ENCODE measurements at regions not wholly inside any gene's neighbourhood (a gene's known extent, or its start where the extent isn't known, plus 50 kb on each side); places are given as distances from the start of the nearest gene placed in this dataset.

GRCh38 chr1:118791094-118791691 is 196.9 kb downstream of the TBX15 start:
- Histone ChIP-seq H3K4me1 (ENCODE audit: control insufficient read depth, insufficient read depth, low read length) (no peaks in the 10 kb centered on the region), H2BK20ac (ENCODE audit: low read depth, low read length) (no peak overlapping the region), H3K9me3 (ENCODE audit: control insufficient read depth, insufficient read depth, low read length) (no peaks in the 10 kb centered on the region; the same call in 1 of the 2 replicates), H3K27me3 (ENCODE audit: control insufficient read depth, insufficient read depth, low read length) (no peaks in the 10 kb centered on the region), H3K9me1 (ENCODE audit: insufficient read depth, low read length) (no peaks in the 10 kb centered on the region), H3K79me1 (ENCODE audit: low read depth in 1 of 2, low read length in 2 of 2) (no peaks in the 10 kb centered on the region), H3K4ac (ENCODE audit: low read depth, low read length) (no peak overlapping the region), H4K5ac (ENCODE audit: low read depth, low read length) (no peak overlapping the region), H3K36me3 (ENCODE audit: control insufficient read depth, insufficient read depth, low read length) (no peaks in the 10 kb centered on the region), H3K14ac (replicated peaks; ENCODE audit: low read depth, low read length) (no peak overlapping the region), H2BK15ac (ENCODE audit: low read depth, low read length) (no peak overlapping the region), H4K20me1 (ENCODE audit: insufficient read depth, low read length) (no peaks in the 10 kb centered on the region), H4K8ac (ENCODE audit: low read depth in 2 of 2, low read length in 2 of 2) (no peak overlapping the region), H3K27ac (ENCODE audit: insufficient read depth, low read length) (no peak overlapping the region), H3K4me3 (ENCODE audit: insufficient read depth, low read depth, low read length) (no peak overlapping the region), H2BK5ac (ENCODE audit: low read depth, low read length, poor library complexity, severe bottlenecking) (no peak overlapping the region), H3K23ac (ENCODE audit: low read depth, low read length) (no peak overlapping the region), H2AK9ac (replicated peaks; ENCODE audit: low read depth, low read length, poor library complexity) (no peak overlapping the region), H3K56ac (ENCODE audit: extremely low read depth, insufficient read depth, low read length) (no peak overlapping the region), H2AFZ (replicated peaks; ENCODE audit: low read length, poor library complexity) (no peak overlapping the region), H3K9ac (ENCODE audit: low read depth, low read length) (no peak overlapping the region), H4K91ac (ENCODE audit: insufficient read depth, low read depth, low read length) (no peak overlapping the region), H2AK5ac (ENCODE audit: low read depth, low read length) (no peak overlapping the region), H3K4me2 (ENCODE audit: low read depth, low read length) (no peak overlapping the region), H3K18ac (ENCODE audit: low read depth, low read length) (no peak overlapping the region), H2BK120ac (ENCODE audit: low read depth, low read length) (no peak overlapping the region)
- dilution Hi-C loops (cut with HindIII; ENCODE audit: low sequenced_read_pairs, unreplicated experiment), result no loop called here
- no TSS peak for BruUV-seq (replicated peaks)
- WGBS, 2 experiments (ENCODE audit: extremely low coverage in 2 of 2, insufficient read length in 1 of 2), result no CpG with 5 or more reads among the region's 2 CpGs
- intact Hi-C loops (cut with micrococcal nuclease), result no loop called here
- ATAC-seq (ENCODE audit: low read depth), result no peak
- TF ChIP-seq NFE2L2 (IDR thresholded peaks at IDR 0.05; ENCODE audit: low read depth, low read length) (no peak), USF2 (IDR thresholded peaks at IDR 0.05; ENCODE audit: low read depth, low read length) (no peak), SMC3 (IDR thresholded peaks at IDR 0.05; ENCODE audit: low read depth, low read length) (no peak), RCOR1 (IDR thresholded peaks at IDR 0.05; ENCODE audit: insufficient replicate concordance, low read length) (no peak), MAZ (IDR thresholded peaks at IDR 0.05; ENCODE audit: borderline replicate concordance, low read depth, low read length) (no peak), CTCF (conservative IDR thresholded peaks at IDR 0.05; ENCODE audit: low read depth, low read length) (no peak), CHD1 (IDR thresholded peaks at IDR 0.05; ENCODE audit: low read depth, low read length) (no peak), POLR2A (IDR thresholded peaks at IDR 0.05; ENCODE audit: low read depth, low read length) (no peak), FOS (IDR thresholded peaks at IDR 0.05; ENCODE audit: low read depth, low read length) (no peak), MXI1 (IDR thresholded peaks at IDR 0.05; ENCODE audit: borderline replicate concordance, low read depth, low read length) (no peak), BHLHE40 (IDR thresholded peaks at IDR 0.05; ENCODE audit: low read depth, low read length) (no peak), CEBPB (IDR thresholded peaks at IDR 0.05; ENCODE audit: low read depth, low read length) (no peak), RAD21 (IDR thresholded peaks at IDR 0.05; ENCODE audit: low read length) (no peak), ELK1 (IDR thresholded peaks at IDR 0.05; ENCODE audit: borderline replicate concordance, low read depth, low read length) (no peak), RFX5 (IDR thresholded peaks at IDR 0.05; ENCODE audit: low read depth, low read length) (no peak), MAFK (IDR thresholded peaks at IDR 0.05; ENCODE audit: low read depth, low read length) (no peak)
- ChIA-PET CTCF (no interaction called here), POLR2A (ENCODE audit: unreplicated experiment) (no interaction called here)
- no peak for DNase-seq
- in situ Hi-C loops (cut with MboI; ENCODE audit: low sequenced_read_pairs), result no loop called here
